Epithelial cell of proximal tubule (primary cell): ENCODE measurements at regions not wholly inside any gene's neighbourhood (a gene's known extent, or its start where the extent isn't known, plus 50 kb on each side); places are given as distances from the start of the nearest gene placed in this dataset.
A peak's percentile ranks its signal among the peaks of the same experiment; 100 is the strongest.

Source experiments
- DNase-seq: peaks from one replicate; pipeline ENCODE4 v3.0.0-alpha.2; 2011; ENCODE audit warnings: low read depth
- H3K4me3 ChIP-seq: 2 replicates; pipeline ENCODE4 v1.5.1; 2011; ENCODE audit warnings: low read depth, mild to moderate bottlenecking, low read length
- TF ChIP-seq, protein P1 (sequence below): conservative IDR thresholded peaks from 2 replicates; pipeline ENCODE4 v1.5.1; 2012; ENCODE audit warnings: low read depth, mild to moderate bottlenecking, low read length

GRCh38 chr2:88832311-88832991 lies 141.0 kb downstream of the RPIA start:
- no peak overlapping the region for H3K4me3 ChIP-seq
- DNase-seq: no peak
- TF ChIP-seq, protein P1, sequence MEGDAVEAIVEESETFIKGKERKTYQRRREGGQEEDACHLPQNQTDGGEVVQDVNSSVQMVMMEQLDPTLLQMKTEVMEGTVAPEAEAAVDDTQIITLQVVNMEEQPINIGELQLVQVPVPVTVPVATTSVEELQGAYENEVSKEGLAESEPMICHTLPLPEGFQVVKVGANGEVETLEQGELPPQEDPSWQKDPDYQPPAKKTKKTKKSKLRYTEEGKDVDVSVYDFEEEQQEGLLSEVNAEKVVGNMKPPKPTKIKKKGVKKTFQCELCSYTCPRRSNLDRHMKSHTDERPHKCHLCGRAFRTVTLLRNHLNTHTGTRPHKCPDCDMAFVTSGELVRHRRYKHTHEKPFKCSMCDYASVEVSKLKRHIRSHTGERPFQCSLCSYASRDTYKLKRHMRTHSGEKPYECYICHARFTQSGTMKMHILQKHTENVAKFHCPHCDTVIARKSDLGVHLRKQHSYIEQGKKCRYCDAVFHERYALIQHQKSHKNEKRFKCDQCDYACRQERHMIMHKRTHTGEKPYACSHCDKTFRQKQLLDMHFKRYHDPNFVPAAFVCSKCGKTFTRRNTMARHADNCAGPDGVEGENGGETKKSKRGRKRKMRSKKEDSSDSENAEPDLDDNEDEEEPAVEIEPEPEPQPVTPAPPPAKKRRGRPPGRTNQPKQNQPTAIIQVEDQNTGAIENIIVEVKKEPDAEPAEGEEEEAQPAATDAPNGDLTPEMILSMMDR: peak; percentile 5

GRCh38 chr2:88832992-88833389 lies 141.5 kb downstream of the RPIA start:
- DNase-seq: no peak
- H3K4me3 ChIP-seq: no peak overlapping the region
- TF ChIP-seq, protein P1: no peak

DNA sequence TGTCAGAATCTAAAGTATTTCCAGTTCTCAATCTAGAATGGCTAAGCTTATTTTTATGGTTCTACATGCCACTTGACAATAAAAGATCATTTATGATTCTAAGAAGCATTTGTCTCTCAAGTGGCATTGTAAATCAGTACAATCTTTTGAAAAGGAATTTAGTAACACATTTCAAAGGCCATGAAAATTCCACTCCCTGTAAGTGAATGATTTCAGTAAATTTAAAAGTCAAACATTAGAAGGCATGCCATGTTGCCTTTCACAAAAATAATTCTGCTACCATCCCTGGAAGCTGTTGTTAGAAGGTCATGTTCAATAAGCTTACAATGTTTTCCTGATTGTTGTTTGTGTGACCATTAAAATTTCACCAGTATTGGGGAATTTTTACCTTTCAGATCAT lies 142.9 kb downstream of the RPIA start:
- DNase-seq: no peak
- TF ChIP-seq, protein P1: no peak
- no peak overlapping the region for H3K4me3 ChIP-seq

GRCh38 chr2:88834866-88835265 lies 143.4 kb downstream of the RPIA start:
- no peak overlapping the region for H3K4me3 ChIP-seq
- DNase-seq: no peak
- TF ChIP-seq, protein P1: no peak

GRCh38 chr2:88835726-88836125 lies 144.3 kb downstream of the RPIA start:
- no peak for DNase-seq
- H3K4me3 ChIP-seq: no peak overlapping the region
- TF ChIP-seq, protein P1: no peak

- no peak overlapping the region for H3K4me3 ChIP-seq
- no peak for DNase-seq
- TF ChIP-seq, protein P1: no peak
Measured at GRCh38 chr2:88836351-88836750, 144.9 kb downstream of the RPIA start.

DNA sequence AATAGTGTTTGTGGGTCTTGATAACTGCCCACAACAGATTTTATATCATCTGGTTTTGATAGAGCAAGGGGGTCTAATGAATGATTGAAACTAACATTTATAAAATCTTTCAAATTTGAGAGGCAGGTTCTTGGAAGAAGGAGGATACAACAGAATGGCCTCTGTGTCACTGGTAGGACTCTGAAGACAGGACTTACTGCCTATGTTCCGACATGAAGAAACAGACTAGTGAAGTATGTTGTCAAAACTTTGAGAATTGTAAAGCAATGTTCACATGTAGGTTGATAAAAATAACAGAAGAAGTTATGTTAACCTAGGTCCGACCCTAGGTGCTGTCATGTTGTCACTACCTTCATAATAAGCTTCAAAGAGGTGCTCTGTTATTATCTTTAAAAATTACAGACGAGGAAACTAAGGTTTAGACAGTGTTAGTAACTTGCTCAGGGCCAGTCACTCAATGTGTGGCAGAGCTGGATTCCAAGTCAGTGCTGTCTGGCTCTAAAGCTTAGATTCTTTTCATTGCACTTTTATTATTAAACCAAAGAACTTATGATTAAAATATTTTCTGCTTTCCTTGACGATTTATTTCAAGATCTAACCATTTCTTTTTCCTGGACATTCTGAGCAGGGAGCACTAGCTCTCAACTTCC lies 146.2 kb downstream of the RPIA start:
- H3K4me3 ChIP-seq: no peak overlapping the region
- DNase-seq: no peak
- TF ChIP-seq, protein P1: no peak
